ENCODE measurements at regions not wholly inside any gene's neighbourhood (a gene's known extent, or its start where the extent isn't known, plus 50 kb on each side); places are given as distances from the start of the nearest gene placed in this dataset.

DNA sequence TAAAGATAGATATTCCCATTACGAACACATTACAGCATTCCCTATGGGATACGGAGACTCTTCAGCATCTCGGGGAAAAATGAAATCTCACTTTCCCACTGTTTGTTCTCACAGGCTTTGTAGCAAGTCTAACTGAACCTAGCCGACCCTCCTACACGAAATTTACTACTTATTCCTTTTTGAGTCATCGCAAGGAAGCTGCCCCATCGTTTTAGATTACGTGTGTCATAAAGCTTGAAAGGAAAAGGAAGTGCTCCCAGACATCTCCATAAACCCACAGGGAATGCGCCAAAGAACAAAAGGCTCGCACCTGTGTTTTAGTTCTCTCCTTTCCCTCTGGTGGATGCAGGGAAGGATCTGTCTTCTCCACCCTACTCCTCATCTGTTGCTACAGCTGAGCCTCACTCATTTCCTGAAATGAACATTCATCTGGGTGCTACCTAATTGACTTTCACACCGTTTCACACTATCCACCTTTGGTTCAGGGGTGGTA, 76.2 kb upstream of the STK39 start:
- Histone ChIP-seq H2BK120ac (ENCODE audit: low read depth, low read length) (no peak overlapping the region), H3K9me3 (replicated peaks in 1 of 2; ENCODE audit: control insufficient read depth in 2 of 2, insufficient read depth in 1 of 2, low read depth in 1 of 2, low read length in 2 of 2) (no peaks in the 10 kb centered on the region), H2AK5ac (ENCODE audit: low read depth, low read length) (no peak overlapping the region), H2BK5ac (ENCODE audit: low read length) (no peak overlapping the region), H3K4me3 (ENCODE audit: low read length in 2 of 2) (no peak overlapping the region), H3K36me3 (replicated peaks in 1 of 2; ENCODE audit: control insufficient read depth in 2 of 2, insufficient read depth in 2 of 2, low read length in 2 of 2) (no peaks in the 10 kb centered on the region), H3K27ac (replicated peaks; ENCODE audit: low read length) (no peak overlapping the region), H4K91ac (ENCODE audit: low read depth, low read length, poor library complexity) (no peak overlapping the region), H2BK15ac (ENCODE audit: low read length) (no peak overlapping the region), H3K14ac (ENCODE audit: low read length) (no peak overlapping the region), H2AFZ (ENCODE audit: low read length) (no peak overlapping the region), H3K79me1 (ENCODE audit: low read depth, low read length) (no peaks in the 10 kb centered on the region), H3K27me3 (ENCODE audit: control insufficient read depth in 3 of 3, insufficient read depth in 3 of 3, low read depth in 1 of 3, low read length in 3 of 3) (no peaks in the 10 kb centered on the region), H3K9ac (ENCODE audit: low read depth, low read length, poor library complexity) (no peak overlapping the region), H2BK12ac (ENCODE audit: low read length) (no peak overlapping the region), H3K18ac (ENCODE audit: low read length) (no peak overlapping the region), H3K4me1 (ENCODE audit: control insufficient read depth in 2 of 2, insufficient read depth in 1 of 2, low read depth in 1 of 2, low read length in 2 of 2) (peaks cover 0 to 1% of the 10 kb centered on the region in 2 donors), H4K8ac (ENCODE audit: low read depth, low read length) (no peak overlapping the region), H3K4ac (ENCODE audit: low read length) (no peak overlapping the region), H3K4me2 (ENCODE audit: insufficient read depth, low read length, poor library complexity, severe bottlenecking) (no peak overlapping the region), H3K23ac (ENCODE audit: low read depth, low read length, poor library complexity) (no peak overlapping the region)
- DNase-seq (ENCODE audit: low spot score), result no peak
- WGBS, 2 donors (ENCODE audit: extremely low coverage in 2 of 2, insufficient read length in 2 of 2, insufficient replicate concordance in 1 of 2), result no CpG with 5 or more reads among the region's 11 CpGs

DNA sequence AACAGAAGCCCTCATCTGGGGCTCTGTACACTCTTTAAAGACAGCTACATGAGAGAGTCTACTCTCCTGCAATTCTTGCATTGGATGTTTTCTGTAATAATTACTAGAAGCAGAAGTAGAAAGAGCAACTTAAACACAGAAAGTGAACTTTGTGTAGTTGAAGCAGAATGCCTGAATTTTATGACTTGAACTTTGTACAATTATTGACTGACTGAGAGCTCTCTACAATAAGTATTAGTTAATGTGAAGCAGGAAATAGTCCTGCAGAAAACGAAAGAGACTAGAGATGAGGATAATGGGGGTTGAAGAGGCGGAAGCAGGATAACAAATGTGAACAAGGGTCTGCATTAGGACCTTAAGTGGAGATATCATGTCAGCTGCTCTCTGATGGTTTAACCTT, 79.2 kb upstream of the STK39 start:
- no peak overlapping the region for H2AK5ac ChIP-seq (ENCODE audit: low read depth, low read length)
- no peak overlapping the region for H2BK120ac ChIP-seq (ENCODE audit: low read depth, low read length)
- no peak overlapping the region for H3K18ac ChIP-seq (ENCODE audit: low read length)
- H3K79me1 ChIP-seq (ENCODE audit: low read depth, low read length), result no peaks in the 10 kb centered on the region
- DNase-seq (ENCODE audit: low spot score), result no peak
- no peak overlapping the region for H2BK15ac ChIP-seq (ENCODE audit: low read length)
- H3K27ac ChIP-seq (replicated peaks; ENCODE audit: low read length), result no peak overlapping the region
- no peak overlapping the region for H3K4me3 ChIP-seq (ENCODE audit: low read length in 2 of 2)
- H3K27me3 ChIP-seq (ENCODE audit: control insufficient read depth in 3 of 3, insufficient read depth in 3 of 3, low read depth in 1 of 3, low read length in 3 of 3), result no peaks in the 10 kb centered on the region
- H2BK5ac ChIP-seq (ENCODE audit: low read length), result no peak overlapping the region
- no peak overlapping the region for H2AFZ ChIP-seq (ENCODE audit: low read length)
- no peak overlapping the region for H3K14ac ChIP-seq (ENCODE audit: low read length)
- peaks cover 2 to 8% of the 10 kb centered on the region in 2 donors for H3K9me3 ChIP-seq (replicated peaks in 1 of 2; ENCODE audit: control insufficient read depth in 2 of 2, insufficient read depth in 1 of 2, low read depth in 1 of 2, low read length in 2 of 2)
- no peak overlapping the region for H4K91ac ChIP-seq (ENCODE audit: low read depth, low read length, poor library complexity)
- H4K8ac ChIP-seq (ENCODE audit: low read depth, low read length), result no peak overlapping the region
- peaks cover 0 to 1% of the 10 kb centered on the region in 2 donors for H3K4me1 ChIP-seq (ENCODE audit: control insufficient read depth in 2 of 2, insufficient read depth in 1 of 2, low read depth in 1 of 2, low read length in 2 of 2)
- no peaks in the 10 kb centered on the region for H3K36me3 ChIP-seq (replicated peaks in 1 of 2; ENCODE audit: control insufficient read depth in 2 of 2, insufficient read depth in 2 of 2, low read length in 2 of 2)
- H3K23ac ChIP-seq (ENCODE audit: low read depth, low read length, poor library complexity), result no peak overlapping the region
- no CpG with 5 or more reads among the region's 2 CpGs for WGBS, 2 donors (ENCODE audit: extremely low coverage in 2 of 2, insufficient read length in 2 of 2, insufficient replicate concordance in 1 of 2)
- H3K4ac ChIP-seq (ENCODE audit: low read length), result no peak overlapping the region
- no peak overlapping the region for H2BK12ac ChIP-seq (ENCODE audit: low read length)
- no peak overlapping the region for H3K9ac ChIP-seq (ENCODE audit: low read depth, low read length, poor library complexity)
- no peak overlapping the region for H3K4me2 ChIP-seq (ENCODE audit: insufficient read depth, low read length, poor library complexity, severe bottlenecking)

DNA sequence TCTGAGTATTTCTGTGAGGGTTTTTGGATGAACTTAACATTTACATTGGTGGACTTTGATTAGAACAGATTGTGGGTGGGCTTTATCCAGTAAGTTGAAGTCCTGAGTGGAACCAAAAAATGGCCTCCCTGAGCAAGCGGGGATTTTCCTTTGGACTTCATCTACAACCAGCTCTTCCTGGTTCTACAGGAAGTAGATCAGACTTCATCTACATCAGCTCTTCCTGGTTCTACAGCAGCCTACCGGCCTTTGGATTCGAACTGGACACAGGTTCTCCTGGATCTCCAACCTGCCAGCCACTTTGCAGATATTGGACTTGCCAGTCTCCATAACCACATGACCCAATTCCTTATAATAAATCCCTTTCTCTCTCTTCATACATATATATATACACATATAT, 79.9 kb upstream of the STK39 start:
- WGBS, 2 donors (ENCODE audit: extremely low coverage in 2 of 2, insufficient read length in 2 of 2, insufficient replicate concordance in 1 of 2), result no CpG with 5 or more reads among the region's 3 CpGs
- peaks cover 2 to 8% of the 10 kb centered on the region in 2 donors for H3K9me3 ChIP-seq (replicated peaks in 1 of 2; ENCODE audit: control insufficient read depth in 2 of 2, insufficient read depth in 1 of 2, low read depth in 1 of 2, low read length in 2 of 2)
- H3K9ac ChIP-seq (ENCODE audit: low read depth, low read length, poor library complexity), result no peak overlapping the region

DNA sequence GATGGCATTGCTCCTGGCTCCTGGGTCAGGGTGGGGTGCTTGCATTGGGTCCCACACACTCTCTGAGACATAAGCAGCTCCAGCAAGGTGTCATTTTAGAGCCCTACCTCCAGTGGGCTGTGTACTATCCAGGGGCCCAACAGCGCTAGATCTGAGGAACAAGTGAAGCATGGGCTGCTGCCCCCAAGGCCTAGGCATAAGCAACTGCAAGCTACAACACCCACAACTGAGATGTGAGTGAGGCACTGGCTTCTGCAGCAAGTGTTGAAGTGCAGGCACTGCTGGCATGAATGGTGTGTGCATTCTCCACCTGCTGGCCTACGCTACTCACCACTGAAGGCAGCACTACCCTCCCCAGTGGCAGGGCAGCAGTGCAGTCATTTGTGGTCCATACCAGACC, 81.0 kb upstream of the STK39 start:
- Histone ChIP-seq H3K4ac (ENCODE audit: low read length) (no peak overlapping the region), H4K91ac (ENCODE audit: low read depth, low read length, poor library complexity) (no peak overlapping the region), H3K23ac (ENCODE audit: low read depth, low read length, poor library complexity) (no peak overlapping the region), H3K4me2 (ENCODE audit: insufficient read depth, low read length, poor library complexity, severe bottlenecking) (no peak overlapping the region), H2BK5ac (ENCODE audit: low read length) (no peak overlapping the region), H3K14ac (ENCODE audit: low read length) (no peak overlapping the region), H2BK15ac (ENCODE audit: low read length) (no peak overlapping the region), H3K4me3 (ENCODE audit: low read length in 2 of 2) (peak overlapping the region in 1 of 2 donors; percentile 4), H3K9me3 (replicated peaks in 1 of 2; ENCODE audit: control insufficient read depth in 2 of 2, insufficient read depth in 1 of 2, low read depth in 1 of 2, low read length in 2 of 2) (peaks cover 2 to 8% of the 10 kb centered on the region in 2 donors), H3K36me3 (replicated peaks in 1 of 2; ENCODE audit: control insufficient read depth in 2 of 2, insufficient read depth in 2 of 2, low read length in 2 of 2) (no peaks in the 10 kb centered on the region), H3K9ac (ENCODE audit: low read depth, low read length, poor library complexity) (no peak overlapping the region), H3K18ac (ENCODE audit: low read length) (peak overlapping the region; percentile 6), H3K4me1 (ENCODE audit: control insufficient read depth in 2 of 2, insufficient read depth in 1 of 2, low read depth in 1 of 2, low read length in 2 of 2) (peaks cover 0 to 1% of the 10 kb centered on the region in 2 donors), H2BK12ac (ENCODE audit: low read length) (no peak overlapping the region), H3K27ac (replicated peaks; ENCODE audit: low read length) (no peak overlapping the region), H2BK120ac (ENCODE audit: low read depth, low read length) (no peak overlapping the region), H2AK5ac (ENCODE audit: low read depth, low read length) (no peak overlapping the region), H3K27me3 (ENCODE audit: control insufficient read depth in 3 of 3, insufficient read depth in 3 of 3, low read depth in 1 of 3, low read length in 3 of 3) (no peaks in the 10 kb centered on the region), H3K79me1 (ENCODE audit: low read depth, low read length) (no peaks in the 10 kb centered on the region), H2AFZ (ENCODE audit: low read length) (no peak overlapping the region), H4K8ac (ENCODE audit: low read depth, low read length) (no peak overlapping the region)
- no CpG with 5 or more reads among the region's 2 CpGs for WGBS, 2 donors (ENCODE audit: extremely low coverage in 2 of 2, insufficient read length in 2 of 2, insufficient replicate concordance in 1 of 2)
- no peak for DNase-seq (ENCODE audit: low spot score)

More for the DNA sequence above, 79.9 kb upstream of the STK39 start:
- no peak overlapping the region for H2BK120ac ChIP-seq (ENCODE audit: low read depth, low read length)
- no peak overlapping the region for H2AK5ac ChIP-seq (ENCODE audit: low read depth, low read length)
- no peak overlapping the region for H3K4ac ChIP-seq (ENCODE audit: low read length)
- no peaks in the 10 kb centered on the region for H3K36me3 ChIP-seq (replicated peaks in 1 of 2; ENCODE audit: control insufficient read depth in 2 of 2, insufficient read depth in 2 of 2, low read length in 2 of 2)
- no peak overlapping the region for H3K18ac ChIP-seq (ENCODE audit: low read length)
- no peaks in the 10 kb centered on the region for H3K27me3 ChIP-seq (ENCODE audit: control insufficient read depth in 3 of 3, insufficient read depth in 3 of 3, low read depth in 1 of 3, low read length in 3 of 3)
- H2BK12ac ChIP-seq (ENCODE audit: low read length), result no peak overlapping the region
- H2BK15ac ChIP-seq (ENCODE audit: low read length), result no peak overlapping the region
- no peak overlapping the region for H3K4me3 ChIP-seq (ENCODE audit: low read length in 2 of 2)
- no peak overlapping the region for H3K23ac ChIP-seq (ENCODE audit: low read depth, low read length, poor library complexity)
- no peak overlapping the region for H3K4me2 ChIP-seq (ENCODE audit: insufficient read depth, low read length, poor library complexity, severe bottlenecking)
- no peak overlapping the region for H4K91ac ChIP-seq (ENCODE audit: low read depth, low read length, poor library complexity)
- DNase-seq (ENCODE audit: low spot score), result no peak
- no peak overlapping the region for H2BK5ac ChIP-seq (ENCODE audit: low read length)
- H3K27ac ChIP-seq (replicated peaks; ENCODE audit: low read length), result no peak overlapping the region
- H3K4me1 ChIP-seq (ENCODE audit: control insufficient read depth in 2 of 2, insufficient read depth in 1 of 2, low read depth in 1 of 2, low read length in 2 of 2), result peaks cover 0 to 1% of the 10 kb centered on the region in 2 donors
- H2AFZ ChIP-seq (ENCODE audit: low read length), result no peak overlapping the region
- H4K8ac ChIP-seq (ENCODE audit: low read depth, low read length), result no peak overlapping the region
- no peak overlapping the region for H3K14ac ChIP-seq (ENCODE audit: low read length)
- H3K79me1 ChIP-seq (ENCODE audit: low read depth, low read length), result no peaks in the 10 kb centered on the region

Measured in neuronal stem cell (in vitro differentiated cells).